ENCODE measurements at regions not wholly inside any gene's neighbourhood (a gene's known extent, or its start where the extent isn't known, plus 50 kb on each side); places are given as distances from the start of the nearest gene placed in this dataset.
"Not testable (repeated sequence)": the region's sequence is repeated elsewhere in the genome, so short reads cannot be mapped to it uniquely, and the experiment has no call there.

DNA sequence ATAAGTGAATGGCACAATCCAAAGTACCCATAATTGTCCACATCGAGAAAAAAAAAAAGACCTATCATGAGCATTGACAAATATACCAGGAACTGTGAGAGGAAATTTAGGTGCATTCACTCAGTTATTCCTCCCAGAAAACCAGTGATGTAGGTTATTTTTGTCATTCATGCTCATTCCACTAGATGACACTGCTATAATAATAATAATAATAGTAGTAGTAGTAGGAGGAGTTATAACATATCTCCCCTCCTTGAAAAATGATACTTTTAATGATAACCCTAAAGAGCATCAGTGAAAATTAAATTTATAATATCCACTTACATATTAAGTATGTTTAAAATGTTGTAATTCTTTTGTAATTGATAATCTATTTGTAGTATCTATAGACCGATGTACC, 463.9 kb upstream of the MIR17HG start:
- no peak for DNase-seq

DNA sequence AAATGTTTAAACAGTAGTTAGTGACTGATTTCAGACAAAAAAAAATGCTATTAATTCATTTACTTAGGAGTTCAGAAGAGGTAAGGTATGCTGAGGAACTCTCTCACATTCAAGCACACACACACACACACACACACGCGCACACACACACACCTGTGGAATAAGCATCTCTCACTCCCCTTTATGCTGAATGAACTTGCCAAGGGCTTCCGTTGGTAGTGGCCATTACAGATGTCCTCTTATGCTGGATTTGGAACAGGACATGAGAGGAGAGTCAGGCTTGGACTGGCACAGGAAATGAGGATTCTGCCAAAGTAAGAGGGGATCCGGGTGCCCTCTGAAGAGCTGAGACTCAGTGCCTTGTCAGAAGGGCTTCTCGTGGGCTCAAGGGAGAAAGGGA, 463.4 kb upstream of the MIR17HG start:
- no peak for DNase-seq

DNA sequence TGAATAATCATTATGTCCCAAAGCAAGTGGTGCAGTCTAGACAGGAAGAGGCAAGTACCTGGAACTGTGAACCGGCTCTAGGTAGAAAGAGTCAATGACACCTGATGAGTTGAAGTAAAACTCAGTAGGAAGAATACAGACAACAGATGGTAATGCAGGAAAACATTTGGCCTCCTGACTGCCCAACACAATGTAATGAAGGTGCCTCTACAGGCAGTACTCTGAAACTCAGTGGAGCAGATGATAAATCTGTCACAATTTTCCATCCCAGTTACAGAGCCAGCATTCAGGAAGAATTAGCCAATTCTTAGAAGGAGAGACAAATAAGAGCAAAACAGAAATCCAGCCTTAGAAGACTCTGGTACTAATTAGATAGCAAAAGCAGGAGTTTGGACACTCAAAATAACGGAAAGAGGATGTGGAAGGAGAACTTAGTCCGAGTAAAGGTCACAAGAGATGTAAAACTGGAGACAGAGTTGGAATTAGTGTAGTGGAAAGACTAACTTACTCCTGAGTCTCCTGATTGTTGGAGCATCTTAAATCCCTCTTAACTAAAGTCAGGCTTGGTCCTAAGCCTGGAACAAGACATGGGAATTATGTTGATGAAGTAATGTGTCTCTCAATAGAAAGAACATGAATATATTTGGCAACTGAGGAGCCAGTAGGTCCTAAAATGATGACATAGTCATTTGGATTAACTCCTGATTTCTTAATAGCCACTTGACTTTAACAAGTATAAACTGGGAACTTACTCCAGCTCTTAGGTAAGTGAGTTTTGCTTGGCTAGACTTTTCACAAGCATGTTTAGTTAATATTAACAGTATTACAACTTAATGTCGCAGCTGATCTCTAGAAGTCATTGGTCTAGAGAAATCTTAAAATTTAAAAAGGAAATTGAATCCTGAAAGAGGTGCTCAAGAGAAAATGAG, 457.3 kb upstream of the MIR17HG start:
- no peak for DNase-seq

DNA sequence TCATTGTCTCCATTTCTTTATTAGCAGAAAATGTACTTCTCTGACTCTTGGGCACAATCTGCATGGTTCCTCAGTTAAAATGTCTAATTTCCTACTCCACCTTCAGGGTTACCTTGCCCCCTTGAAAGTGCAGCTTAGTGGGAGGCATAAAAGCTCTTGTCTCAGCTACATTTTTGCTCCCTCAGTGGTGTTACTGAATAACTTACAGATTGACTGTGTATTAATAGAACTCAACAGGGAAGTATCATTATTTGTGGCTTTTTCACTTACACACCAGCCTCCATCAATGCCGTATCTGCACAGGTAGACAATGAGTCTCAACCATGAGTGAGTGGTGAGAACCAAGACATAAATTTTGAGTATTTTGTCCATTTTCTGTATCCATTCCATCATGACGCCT, 456.2 kb upstream of the MIR17HG start:
- DNase-seq: no peak

DNA sequence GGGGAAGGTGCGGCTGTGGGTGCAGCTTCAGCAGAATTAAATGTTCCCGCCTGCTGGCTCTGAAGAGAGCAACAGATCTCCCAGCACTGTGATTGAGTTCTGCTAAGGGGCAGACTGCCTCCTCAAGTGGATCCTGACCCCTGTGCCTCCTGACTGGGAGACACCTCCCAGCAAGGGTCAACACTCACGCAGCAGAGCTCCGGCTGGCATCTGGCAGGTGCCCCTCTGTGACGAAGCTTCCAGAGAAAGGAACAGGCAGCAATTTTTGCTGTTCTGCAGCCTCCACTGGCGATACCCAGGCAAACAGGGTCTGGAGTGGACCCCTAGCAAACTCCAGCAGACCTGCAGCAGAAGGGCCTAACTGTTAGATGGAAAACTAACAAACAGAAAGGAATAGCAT, 454.3 kb upstream of the MIR17HG start:
- not testable (repeated sequence) for DNase-seq

DNA sequence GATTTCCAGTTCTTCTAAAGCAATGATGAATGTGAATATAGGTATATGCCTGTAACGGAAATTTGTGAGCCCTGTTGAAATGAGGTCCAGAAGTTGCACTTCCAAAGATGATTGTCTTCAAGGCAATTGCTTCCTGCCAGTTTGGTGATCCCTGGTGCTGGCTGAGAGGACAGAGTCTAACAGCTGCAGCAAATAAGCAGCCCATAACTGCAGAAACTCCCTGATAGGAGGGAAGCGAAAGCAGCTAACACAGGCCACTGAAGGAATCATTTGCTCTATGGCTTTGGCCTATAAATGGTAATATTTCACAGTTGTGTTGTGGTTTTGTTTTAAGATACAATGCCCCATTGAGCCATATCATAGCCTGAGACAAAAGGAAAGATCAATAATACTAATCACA, 451.5 kb upstream of the MIR17HG start:
- no peak for DNase-seq

DNA sequence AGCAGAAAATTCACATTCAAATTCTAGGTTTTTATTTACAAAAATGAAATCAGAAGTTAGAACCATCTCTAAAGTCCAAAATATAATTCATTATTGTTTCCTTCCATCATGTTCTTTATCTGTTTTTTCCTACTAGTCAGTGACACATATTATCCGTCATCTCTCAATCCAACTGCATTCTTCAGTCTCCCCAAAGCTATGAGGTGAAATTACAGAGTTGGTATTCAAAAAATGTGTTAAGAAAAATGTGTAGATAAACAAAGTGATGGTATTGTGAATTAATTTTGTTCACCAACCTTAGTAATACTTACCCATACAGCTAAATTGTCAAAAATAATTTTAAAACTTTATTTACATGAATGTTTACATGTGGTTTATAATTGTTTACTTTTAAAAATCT, 448.7 kb upstream of the MIR17HG start:
- DNase-seq: no peak

GRCh38 chr13:90899416-90899815, 448.1 kb upstream of the MIR17HG start:
- DNase-seq: no peak

DNA sequence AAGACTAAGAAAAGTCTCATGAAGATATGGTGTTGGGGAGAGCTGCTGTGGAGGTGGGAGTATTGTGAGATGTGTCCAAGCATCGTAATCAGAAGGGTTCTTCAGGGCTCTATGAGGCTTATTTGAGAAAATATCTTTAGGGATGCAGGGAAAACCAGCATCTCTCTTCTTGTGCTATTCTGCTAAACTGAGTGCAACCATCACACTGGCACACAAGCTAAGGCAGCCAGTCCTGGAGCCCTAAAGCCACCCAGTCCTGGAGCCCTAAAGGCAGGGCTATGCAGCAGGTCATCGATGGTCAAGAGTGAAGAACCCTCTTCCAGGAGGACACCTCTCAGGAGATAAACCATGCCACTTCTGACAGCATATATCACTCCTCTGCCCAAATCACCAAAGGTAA, 445.2 kb upstream of the MIR17HG start:
- DNase-seq: no peak

GRCh38 chr13:90906554-90906953, 440.9 kb upstream of the MIR17HG start:
- DNase-seq: no peak

DNA sequence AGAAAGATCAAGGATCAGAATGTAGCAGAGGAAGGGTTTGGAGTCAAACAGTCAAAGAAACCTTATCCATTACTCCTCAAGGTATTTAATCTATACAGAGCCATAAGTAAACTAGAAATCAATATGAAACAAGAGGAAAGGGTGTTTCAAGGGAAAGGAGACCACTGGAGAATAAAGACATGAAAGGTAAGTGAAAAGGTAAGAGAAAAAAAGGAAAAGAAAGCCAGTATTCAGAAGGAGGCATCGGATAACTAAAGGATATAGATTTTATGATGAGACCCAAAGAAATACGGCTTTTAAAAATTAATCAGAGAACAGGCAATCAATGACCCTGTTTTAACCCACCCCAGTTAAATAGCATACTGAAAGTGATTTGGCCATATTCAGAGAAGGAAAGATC, 438.7 kb upstream of the MIR17HG start:
- DNase-seq: no peak

DNA sequence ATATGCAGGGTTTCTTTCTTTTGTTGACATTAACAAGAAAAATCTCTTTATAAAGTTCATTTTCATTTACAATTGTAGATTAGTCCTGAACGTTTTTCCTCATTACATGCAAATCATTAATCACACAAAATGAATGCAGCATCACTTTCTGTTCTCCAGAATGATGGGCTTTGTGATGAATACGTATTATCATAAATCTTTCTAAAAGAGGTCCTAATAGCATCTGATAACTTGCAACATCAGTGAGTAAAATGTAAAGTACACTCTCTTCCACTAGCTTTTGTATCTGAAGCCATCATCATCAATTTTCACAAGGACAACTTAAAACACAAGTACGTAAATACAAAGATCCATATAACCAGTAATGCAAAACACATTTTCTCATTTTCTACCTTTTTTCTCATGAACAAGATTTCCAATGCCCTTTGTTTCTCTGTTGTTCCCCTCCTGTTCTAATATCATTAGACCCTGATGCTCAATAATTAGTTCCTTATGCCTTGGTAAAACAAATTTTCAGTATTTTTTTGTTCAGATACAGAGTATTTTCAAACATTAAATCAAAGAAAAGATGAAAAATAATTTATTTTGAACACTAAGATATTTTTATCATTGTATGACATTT, 437.4 kb upstream of the MIR17HG start:
- no peak for DNase-seq

- no peak for DNase-seq
These were observed 435.2 kb upstream of the MIR17HG start for GRCh38 chr13:90912247-90912646.

GRCh38 chr13:90918536-90918935, 429.0 kb upstream of the MIR17HG start:
- DNase-seq: no peak

DNA sequence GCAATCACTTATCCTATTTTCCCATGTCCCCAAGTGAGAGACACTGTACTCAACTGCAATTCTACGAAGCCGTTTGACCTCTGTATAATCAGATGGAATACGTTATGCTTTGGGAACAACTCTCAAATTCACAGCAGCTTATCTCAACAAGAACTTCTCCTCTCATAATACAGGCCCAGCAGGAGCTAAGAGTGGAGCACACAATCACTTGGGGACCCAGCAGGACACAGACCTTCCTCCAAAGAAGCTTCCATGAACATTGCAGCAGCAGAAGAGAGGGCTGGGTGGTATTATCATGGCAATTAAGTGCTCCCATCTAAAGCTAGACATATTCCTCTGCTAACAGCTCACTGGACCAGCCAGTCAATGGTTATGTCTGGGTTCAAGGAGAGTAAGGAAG, 428.3 kb upstream of the MIR17HG start:
- no peak for DNase-seq

DNA sequence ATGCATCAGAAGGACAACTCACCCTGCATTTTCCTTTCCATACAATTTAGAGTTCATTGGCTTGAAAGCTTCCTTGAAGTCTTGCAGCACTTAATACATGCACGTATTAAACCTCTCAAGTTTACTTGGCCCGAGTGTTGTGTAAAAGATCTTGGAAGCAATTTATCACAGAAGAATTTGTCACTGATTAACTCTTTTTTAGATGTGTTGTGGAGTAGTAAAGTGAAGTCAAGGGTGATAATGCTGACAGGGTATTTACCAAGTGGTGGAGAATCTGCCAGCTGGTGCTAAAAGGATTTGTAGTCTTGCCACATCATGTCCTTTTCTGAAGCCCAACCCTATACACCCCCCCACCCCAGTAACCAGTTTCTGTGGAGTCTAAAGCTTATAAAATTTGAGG, 421.0 kb upstream of the MIR17HG start:
- no peak for DNase-seq

DNA sequence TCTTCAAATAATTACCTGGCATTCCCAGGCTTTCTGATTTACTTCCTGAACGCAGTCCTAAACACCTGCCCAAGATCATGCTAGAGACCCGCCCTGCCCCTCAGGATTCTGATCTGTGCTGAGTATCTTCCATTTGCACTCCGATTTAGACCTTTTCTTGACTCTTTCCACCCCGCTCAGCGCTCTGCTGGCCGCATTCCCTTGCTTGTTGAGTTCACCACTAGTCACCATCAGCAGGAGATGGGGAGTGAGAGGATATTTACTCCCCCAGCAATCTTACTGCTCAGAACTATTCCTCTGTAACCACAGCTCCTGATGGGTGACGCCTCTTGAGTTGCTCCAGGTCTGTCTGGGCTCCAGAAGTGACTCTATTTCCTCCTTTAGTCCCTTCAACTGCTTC, 419.4 kb upstream of the MIR17HG start:
- DNase-seq: no peak

GRCh38 chr13:90933097-90933826, 414.2 kb upstream of the MIR17HG start:
- DNase-seq: no peak

DNA sequence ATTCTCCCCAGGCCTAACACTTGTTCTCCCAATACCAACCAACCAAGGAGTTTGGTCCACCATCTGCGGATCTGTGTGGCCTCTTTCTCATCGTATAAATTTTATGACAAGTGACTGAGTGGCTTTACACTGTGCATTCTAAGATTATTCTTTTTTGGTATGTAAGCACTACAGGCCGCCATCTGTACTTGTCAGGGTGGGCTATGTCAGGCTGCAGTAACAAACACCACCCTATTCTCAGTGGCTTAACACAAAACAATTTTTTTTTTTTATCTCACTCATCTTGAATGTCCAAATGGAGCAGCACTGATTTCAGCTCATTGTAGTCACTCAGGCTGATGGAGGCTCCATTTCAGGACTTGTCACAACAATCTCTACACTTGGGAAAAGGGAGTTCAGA, 412.7 kb upstream of the MIR17HG start:
- no peak for DNase-seq

GRCh38 chr13:90938848-90939247, 408.6 kb upstream of the MIR17HG start:
- no peak for DNase-seq

- no peak for DNase-seq
These were observed 403.5 kb upstream of the MIR17HG start for GRCh38 chr13:90943946-90944345.

DNA sequence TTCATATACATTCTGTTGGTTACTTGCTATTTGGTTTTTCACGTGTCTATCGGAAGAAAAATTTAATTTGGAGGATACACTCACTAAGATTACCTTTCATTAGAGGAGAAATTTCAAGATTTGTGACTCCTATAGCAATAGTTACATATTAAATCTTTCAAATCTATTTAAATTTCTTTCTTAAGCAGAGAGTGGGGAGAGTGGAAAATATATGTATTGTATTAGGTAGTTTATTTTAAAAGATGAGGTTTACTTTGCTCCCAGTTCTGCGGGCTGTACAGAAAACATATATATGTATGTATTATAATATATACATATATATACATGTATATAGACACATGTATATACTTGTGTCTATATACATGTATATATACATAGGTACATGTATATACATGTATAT, 402.3 kb upstream of the MIR17HG start:
- not testable (repeated sequence) for DNase-seq

GRCh38 chr13:90946125-90946524, 401.4 kb upstream of the MIR17HG start:
- DNase-seq: not testable (repeated sequence)

DNA sequence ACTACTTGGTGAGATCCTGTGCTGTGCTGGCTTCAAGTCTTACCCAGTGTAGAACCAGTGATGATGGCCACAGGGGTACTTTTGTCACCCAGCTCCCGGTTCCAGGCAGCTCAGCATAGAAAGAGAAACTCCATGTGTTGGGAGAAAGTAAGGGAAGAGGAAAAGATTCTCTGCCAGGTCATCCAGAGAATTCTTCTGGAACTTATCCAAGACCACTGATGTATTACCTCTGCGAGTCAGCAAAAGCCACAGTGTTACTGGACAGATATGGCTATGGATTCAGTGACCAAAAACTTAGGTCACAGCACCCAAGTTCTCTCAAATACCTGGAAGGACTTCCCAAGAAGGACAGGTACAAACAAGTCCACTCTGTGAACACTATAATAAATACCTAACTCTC, 399.5 kb upstream of the MIR17HG start:
- DNase-seq: no peak

Data from activated T-cell treated with anti-CD3 and anti-CD28 coated beads, Interleukin-2, amount 50 U/mL, for 1 hour (primary cell).